ENCODE measurements at regions not wholly inside any gene's neighbourhood (a gene's known extent, or its start where the extent isn't known, plus 50 kb on each side); places are given as distances from the start of the nearest gene placed in this dataset.
A peak's percentile ranks its signal among the peaks of the same experiment; 100 is the strongest.

- no peak overlapping the region for H3K4me3 Mint-ChIP-seq (ENCODE audit: unreplicated experiment)
- no peaks in the 10 kb centered on the region for H3K9me3 Mint-ChIP-seq (ENCODE audit: low read depth)
- DNase-seq (ENCODE audit: low spot score), result no peak
- H3K4me1 Mint-ChIP-seq (ENCODE audit: low read depth), result peaks cover 13% of the 10 kb centered on the region
- peaks cover 4% of the 10 kb centered on the region for H3K27me3 Mint-ChIP-seq (ENCODE audit: low read depth)
- no peak overlapping the region for H3K27ac Mint-ChIP-seq (ENCODE audit: unreplicated experiment)
- peaks cover 2% of the 10 kb centered on the region for H3K36me3 Mint-ChIP-seq (ENCODE audit: low read depth)
- TF ChIP-seq CTCF (IDR thresholded peaks at IDR 0.05), result no peak
Observed at GRCh38 chr2:39954346-39954745, 175.3 kb upstream of the THUMPD2 start.

GRCh38 chr2:39949131-39949530, 170.1 kb upstream of the THUMPD2 start:
- TF ChIP-seq CTCF (IDR thresholded peaks at IDR 0.05), result no peak
- DNase-seq (ENCODE audit: low spot score), result no peak
- no peaks in the 10 kb centered on the region for H3K9me3 Mint-ChIP-seq (ENCODE audit: low read depth)
- no peaks in the 10 kb centered on the region for H3K36me3 Mint-ChIP-seq (ENCODE audit: low read depth)
- H3K4me1 Mint-ChIP-seq (ENCODE audit: low read depth), result peaks cover 42% of the 10 kb centered on the region
- H3K27me3 Mint-ChIP-seq (ENCODE audit: low read depth), result no peaks in the 10 kb centered on the region
- no peak overlapping the region for H3K4me3 Mint-ChIP-seq (ENCODE audit: unreplicated experiment)
- no peak overlapping the region for H3K27ac Mint-ChIP-seq (ENCODE audit: unreplicated experiment)

- Mint-ChIP-seq H3K27ac (ENCODE audit: unreplicated experiment) (peak overlapping the region; percentile 17), H3K36me3 (ENCODE audit: low read depth) (no peaks in the 10 kb centered on the region), H3K27me3 (ENCODE audit: low read depth) (no peaks in the 10 kb centered on the region), H3K4me1 (ENCODE audit: low read depth) (peaks cover 43% of the 10 kb centered on the region), H3K9me3 (ENCODE audit: low read depth) (peaks cover 1% of the 10 kb centered on the region), H3K4me3 (ENCODE audit: unreplicated experiment) (no peak overlapping the region)
- no peak for DNase-seq (ENCODE audit: low spot score)
- no peak for TF ChIP-seq CTCF (IDR thresholded peaks at IDR 0.05)
Observed at GRCh38 chr2:39948016-39948719, 169.1 kb upstream of the THUMPD2 start.

- Mint-ChIP-seq H3K4me1 (ENCODE audit: low read depth) (peaks cover 50% of the 10 kb centered on the region), H3K9me3 (ENCODE audit: low read depth) (peaks cover 3% of the 10 kb centered on the region), H3K36me3 (ENCODE audit: low read depth) (no peaks in the 10 kb centered on the region), H3K27ac (ENCODE audit: unreplicated experiment) (no peak overlapping the region), H3K27me3 (ENCODE audit: low read depth) (no peaks in the 10 kb centered on the region), H3K4me3 (ENCODE audit: unreplicated experiment) (no peak overlapping the region)
- no peak for TF ChIP-seq CTCF (IDR thresholded peaks at IDR 0.05)
- DNase-seq (ENCODE audit: low spot score), result no peak
Observed at GRCh38 chr2:39947294-39948015, 168.4 kb upstream of the THUMPD2 start.

- H3K9me3 Mint-ChIP-seq (ENCODE audit: low read depth), result peaks cover 14% of the 10 kb centered on the region
- H3K4me3 Mint-ChIP-seq (ENCODE audit: unreplicated experiment), result no peak overlapping the region
- no peak for DNase-seq (ENCODE audit: low spot score)
- peak overlapping the region; percentile 88 for H3K27ac Mint-ChIP-seq (ENCODE audit: unreplicated experiment)
- TF ChIP-seq CTCF (IDR thresholded peaks at IDR 0.05), result no peak
- peaks cover 55% of the 10 kb centered on the region for H3K4me1 Mint-ChIP-seq (ENCODE audit: low read depth)
- no peaks in the 10 kb centered on the region for H3K36me3 Mint-ChIP-seq (ENCODE audit: low read depth)
- no peaks in the 10 kb centered on the region for H3K27me3 Mint-ChIP-seq (ENCODE audit: low read depth)
Observed at GRCh38 chr2:39942950-39943349, 163.9 kb upstream of the THUMPD2 start.
